Frontal cortex (tissue), 3 donors: ENCODE measurements at regions not wholly inside any gene's neighbourhood (a gene's known extent, or its start where the extent isn't known, plus 50 kb on each side); places are given as distances from the start of the nearest gene placed in this dataset.

Source experiments
- DNase-seq, 2 donors: peaks; one replicate each; pipeline ENCODE4 v3.0.0; 2012; ENCODE audit warnings: low spot score in 2 of 2
- FAIRE-seq: peaks from 2 replicates; lab custom pipeline; 2012; peaks lifted over from hg19 to GRCh38; lab: Jason Lieb, UNC
- donor health status: control.
- donor health status: control.
- donor health status: control.

- no peak for FAIRE-seq
Observed at GRCh38 chr6:130661077-130661476, 166.1 kb upstream of the SMLR1 start.

DNA sequence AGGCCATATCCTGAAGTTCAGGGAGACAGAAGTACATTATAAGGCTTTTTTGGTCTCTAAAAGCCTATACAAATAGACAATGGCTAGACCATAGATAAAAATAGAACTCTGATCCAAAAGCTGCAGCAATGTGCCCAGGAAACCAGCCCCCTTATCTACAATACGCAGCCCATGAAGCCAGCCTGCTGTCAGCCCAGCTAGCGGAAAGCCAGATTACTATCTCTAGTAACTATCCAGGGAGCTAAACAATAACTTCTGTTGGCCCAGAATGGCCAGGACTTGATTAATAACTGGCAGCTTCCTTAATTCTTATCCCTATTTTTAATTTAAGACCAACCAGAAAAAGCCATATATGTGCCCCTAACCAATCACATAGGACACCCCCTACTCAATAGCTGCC lies 160.4 kb upstream of the SMLR1 start:
- FAIRE-seq, result no peak
- no peak for DNase-seq

More at GRCh38 chr6:130661077-130661476, 166.1 kb upstream of the SMLR1 start:
- no peak for DNase-seq

- DNase-seq (no peak), FAIRE-seq (no peak)
Observed at GRCh38 chr6:130670142-130670541, 157.1 kb upstream of the SMLR1 start.

GRCh38 chr6:130671119-130671518 lies 156.1 kb upstream of the SMLR1 start:
- DNase-seq, result no peak
- FAIRE-seq, result no peak

- DNase-seq (peak in 1 of 2 donors; percentile 3), FAIRE-seq (no peak)
Observed at GRCh38 chr6:130671577-130671976, 155.6 kb upstream of the SMLR1 start.

DNA sequence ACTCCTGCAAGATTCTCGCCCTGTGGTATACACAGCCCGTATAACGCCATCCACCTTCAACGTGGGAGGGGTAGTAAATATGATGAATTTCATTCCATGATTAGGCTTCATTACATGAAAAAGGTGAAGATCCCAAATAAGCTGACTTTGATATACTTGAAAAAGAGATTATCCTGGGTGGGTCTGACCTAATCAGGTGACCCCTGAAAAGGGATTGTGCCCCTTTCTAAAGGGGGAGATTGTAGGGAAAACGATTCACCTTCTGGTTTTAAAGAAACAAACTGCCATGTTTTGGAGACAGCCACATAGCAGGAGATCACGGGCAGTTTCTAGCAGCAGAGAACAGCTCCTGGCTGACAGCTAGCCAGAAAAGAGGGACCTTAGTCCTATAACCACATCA lies 155.1 kb upstream of the SMLR1 start:
- DNase-seq (no peak), FAIRE-seq (no peak)

GRCh38 chr6:130674604-130675003 lies 152.6 kb upstream of the SMLR1 start:
- DNase-seq, result no peak
- FAIRE-seq, result no peak

GRCh38 chr6:130675072-130675471 lies 152.1 kb upstream of the SMLR1 start:
- FAIRE-seq (no peak), DNase-seq (no peak)

GRCh38 chr6:130676077-130676772 lies 151.0 kb upstream of the SMLR1 start:
- DNase-seq (no peak), FAIRE-seq (no peak)

- no peak for FAIRE-seq
- no peak for DNase-seq
Observed at GRCh38 chr6:130676773-130677144, 150.4 kb upstream of the SMLR1 start.

- DNase-seq (no peak), FAIRE-seq (no peak)
Observed at GRCh38 chr6:130677312-130677711, 149.9 kb upstream of the SMLR1 start.

DNA sequence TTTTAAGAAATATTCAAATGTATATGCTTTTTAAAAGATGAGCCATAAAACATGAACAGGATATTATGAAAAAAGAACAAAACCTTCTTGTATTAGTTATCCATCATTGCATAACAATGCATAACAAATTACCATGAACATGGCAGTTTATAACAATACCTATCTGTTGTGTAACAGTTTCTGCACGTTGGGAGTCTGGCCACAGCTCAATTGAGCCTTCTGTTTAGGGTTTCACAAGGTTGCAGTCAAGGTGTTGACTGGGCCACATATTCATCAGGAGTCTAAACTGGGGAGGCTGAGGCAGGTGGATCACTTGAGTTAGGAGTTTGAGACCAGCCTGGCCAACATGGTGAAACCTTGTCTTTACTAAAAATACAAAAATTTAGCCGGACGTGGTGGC lies 149.4 kb upstream of the SMLR1 start:
- DNase-seq (no peak), FAIRE-seq (no peak)

DNA sequence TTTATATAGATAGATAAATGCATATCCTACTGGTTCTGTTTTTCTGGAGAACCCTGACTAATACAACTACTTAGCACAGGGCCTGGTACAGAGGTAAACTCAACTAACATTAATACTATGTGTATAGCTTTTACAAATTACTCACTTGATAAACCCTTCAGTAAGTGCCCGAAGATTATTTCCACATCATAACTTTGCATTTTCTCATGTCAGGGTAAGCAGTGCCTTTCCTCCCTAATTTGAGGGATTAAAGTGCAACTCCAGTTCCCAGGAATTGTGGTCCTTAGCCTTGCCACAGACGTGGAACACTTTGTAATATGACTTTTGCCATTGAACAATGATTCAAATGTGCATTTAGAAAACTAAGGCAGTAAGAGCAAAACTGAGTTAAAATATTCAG lies 147.5 kb upstream of the SMLR1 start:
- DNase-seq (no peak), FAIRE-seq (no peak)

DNA sequence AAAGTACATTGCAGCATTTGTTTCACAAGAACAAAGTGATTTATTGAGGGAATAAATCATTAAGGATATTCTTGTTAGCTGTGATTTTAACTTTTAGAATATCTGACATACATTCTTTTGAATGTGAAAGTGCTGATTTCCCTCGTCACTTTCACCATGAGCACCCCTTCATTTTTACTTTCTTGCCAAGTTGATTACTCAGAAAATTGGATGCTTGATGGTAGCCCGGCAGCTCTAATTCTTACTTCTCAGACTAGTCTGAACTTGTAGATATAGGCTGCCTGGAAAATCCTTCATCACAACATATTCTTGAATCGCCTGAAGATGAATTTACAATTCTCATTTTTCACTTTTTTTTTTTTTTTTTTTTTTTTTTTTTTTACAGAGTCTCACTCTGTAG lies 147.1 kb upstream of the SMLR1 start:
- no peak for DNase-seq
- no peak for FAIRE-seq

GRCh38 chr6:130681028-130681427 lies 146.2 kb upstream of the SMLR1 start:
- no peak for FAIRE-seq

DNA sequence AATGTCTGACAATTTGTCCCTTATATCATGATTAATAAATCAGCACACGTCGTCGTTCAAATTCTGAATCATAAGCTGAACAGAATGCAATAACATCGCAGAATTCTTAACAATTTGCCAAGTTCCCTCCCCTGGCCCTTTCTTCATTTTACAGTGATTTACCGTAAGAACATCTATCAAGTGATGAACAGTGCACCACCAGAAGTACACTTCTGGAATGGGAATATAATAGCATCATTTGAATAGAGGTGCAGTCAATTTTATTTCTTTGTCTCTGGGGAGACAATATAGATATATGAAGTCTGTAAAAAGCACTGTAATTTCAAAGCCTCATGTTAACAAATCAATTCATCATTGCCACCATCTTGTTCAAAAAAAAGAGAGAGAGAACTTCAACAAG lies 145.1 kb upstream of the SMLR1 start:
- DNase-seq (no peak), FAIRE-seq (no peak)

More at GRCh38 chr6:130681028-130681427, 146.2 kb upstream of the SMLR1 start:
- no peak for DNase-seq

GRCh38 chr6:130683761-130684517 lies 143.3 kb upstream of the SMLR1 start:
- FAIRE-seq (no peak), DNase-seq (no peak)

GRCh38 chr6:130692659-130693058 lies 134.5 kb upstream of the SMLR1 start:
- FAIRE-seq, result no peak
- no peak for DNase-seq

DNA sequence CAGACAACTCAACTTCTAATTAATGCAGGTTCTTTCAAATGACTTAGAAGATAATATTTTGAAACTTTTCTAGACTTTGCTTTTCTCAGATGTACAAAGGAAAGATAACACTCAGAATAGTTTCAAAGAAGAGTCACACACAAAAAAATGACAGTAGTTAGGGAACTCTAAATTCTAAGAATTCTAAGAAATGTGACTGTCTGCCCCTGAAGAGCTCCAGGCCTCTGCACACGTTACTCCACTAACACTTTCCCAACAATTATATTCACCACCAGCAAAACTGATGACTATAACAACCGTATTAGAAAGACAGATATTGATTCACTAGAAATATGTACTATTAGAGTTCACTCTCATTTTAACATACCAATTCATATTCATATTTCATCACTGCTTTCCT lies 133.3 kb upstream of the SMLR1 start:
- no peak for FAIRE-seq
- no peak for DNase-seq

- no peak for FAIRE-seq
- DNase-seq, result no peak
Observed at GRCh38 chr6:130694606-130695005, 132.6 kb upstream of the SMLR1 start.

GRCh38 chr6:130696806-130697205 lies 130.4 kb upstream of the SMLR1 start:
- FAIRE-seq, result no peak
- DNase-seq, result no peak
